PC-3 (cell line): ENCODE measurements at regions not wholly inside any gene's neighbourhood (a gene's known extent, or its start where the extent isn't known, plus 50 kb on each side); places are given as distances from the start of the nearest gene placed in this dataset.

Source experiments
- EZH2 ChIP-seq: fragments of 300-600 bp; sonication (generic); IDR thresholded peaks from one replicate; pipeline ENCODE4 v1.6.1; 2017; ENCODE audit warnings: antibody characterized with exemption, mild to moderate bottlenecking, low read length; ENCODE audit not compliant: unreplicated experiment
- TF ChIP-seq, protein P1 (sequence below): fragments of 300-600 bp; sonication (generic); conservative IDR thresholded peaks from 2 replicates; pipeline ENCODE4 v1.5.1; 2017; ENCODE audit warnings: antibody characterized with exemption, low read depth, mild to moderate bottlenecking, low read length

DNA sequence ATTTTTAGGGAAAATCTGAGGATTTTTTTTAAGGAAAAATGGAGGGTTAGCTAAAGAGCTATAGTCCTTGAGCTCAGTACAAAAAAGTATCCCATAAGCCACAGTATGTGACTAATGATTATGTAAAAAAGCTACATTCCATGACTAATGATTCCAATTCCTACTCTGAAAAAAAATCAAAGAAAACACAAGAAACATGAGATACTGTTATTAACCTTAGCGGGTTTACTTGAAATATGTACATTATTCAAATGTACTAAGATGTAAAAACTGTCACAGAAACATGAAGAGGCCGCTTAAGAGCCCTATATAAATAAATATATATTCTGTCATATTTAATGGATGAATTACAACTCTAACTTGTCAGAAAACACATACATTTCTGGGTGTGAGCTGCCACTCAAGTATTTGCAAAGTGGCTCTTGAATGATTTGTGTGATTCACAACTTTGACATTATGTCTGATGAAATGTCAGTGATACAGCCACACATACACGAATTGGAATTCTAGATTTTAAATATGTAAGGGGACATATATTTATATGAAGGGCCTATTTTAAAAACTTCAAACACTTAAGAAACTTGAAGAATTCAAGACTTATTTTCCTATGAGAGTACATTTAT lies 518.7 kb upstream of the SUCLG2 start:
- TF ChIP-seq, protein P1, sequence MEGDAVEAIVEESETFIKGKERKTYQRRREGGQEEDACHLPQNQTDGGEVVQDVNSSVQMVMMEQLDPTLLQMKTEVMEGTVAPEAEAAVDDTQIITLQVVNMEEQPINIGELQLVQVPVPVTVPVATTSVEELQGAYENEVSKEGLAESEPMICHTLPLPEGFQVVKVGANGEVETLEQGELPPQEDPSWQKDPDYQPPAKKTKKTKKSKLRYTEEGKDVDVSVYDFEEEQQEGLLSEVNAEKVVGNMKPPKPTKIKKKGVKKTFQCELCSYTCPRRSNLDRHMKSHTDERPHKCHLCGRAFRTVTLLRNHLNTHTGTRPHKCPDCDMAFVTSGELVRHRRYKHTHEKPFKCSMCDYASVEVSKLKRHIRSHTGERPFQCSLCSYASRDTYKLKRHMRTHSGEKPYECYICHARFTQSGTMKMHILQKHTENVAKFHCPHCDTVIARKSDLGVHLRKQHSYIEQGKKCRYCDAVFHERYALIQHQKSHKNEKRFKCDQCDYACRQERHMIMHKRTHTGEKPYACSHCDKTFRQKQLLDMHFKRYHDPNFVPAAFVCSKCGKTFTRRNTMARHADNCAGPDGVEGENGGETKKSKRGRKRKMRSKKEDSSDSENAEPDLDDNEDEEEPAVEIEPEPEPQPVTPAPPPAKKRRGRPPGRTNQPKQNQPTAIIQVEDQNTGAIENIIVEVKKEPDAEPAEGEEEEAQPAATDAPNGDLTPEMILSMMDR: no peak
- TF ChIP-seq EZH2: no peak
